ENCODE measurements at regions not wholly inside any gene's neighbourhood (a gene's known extent, or its start where the extent isn't known, plus 50 kb on each side); places are given as distances from the start of the nearest gene placed in this dataset.

- CTCF ChIA-PET: no interaction called here
Observed at GRCh38 chr5:90117005-90117404, 292.6 kb downstream of the CETN3 start.

GRCh38 chr5:90113108-90113507, 296.4 kb downstream of the CETN3 start:
- Histone ChIP-seq H3K27me3 (ENCODE audit: control insufficient read depth, insufficient read depth, low read length) (no peaks in the 10 kb centered on the region), H3K4me3 (ENCODE audit: low read depth, low read length) (no peak overlapping the region), H3K9me3 (ENCODE audit: control insufficient read depth, insufficient read depth, low read length) (no peaks in the 10 kb centered on the region), H3K27ac (ENCODE audit: low read depth, low read length) (no peak overlapping the region)
- POLR2A ChIA-PET: no interaction called here
- CTCF ChIA-PET: no interaction called here
- TF ChIP-seq CTCF (IDR thresholded peaks at IDR 0.05; ENCODE audit: low read depth, low read length): no peak
- no peak for DNase-seq (ENCODE audit: low read depth, low spot score)

More at GRCh38 chr5:90117005-90117404, 292.6 kb downstream of the CETN3 start:
- POLR2A ChIA-PET: no interaction called here
- Histone ChIP-seq H3K27ac (ENCODE audit: low read depth, low read length) (no peak overlapping the region), H3K27me3 (ENCODE audit: control insufficient read depth, insufficient read depth, low read length) (no peaks in the 10 kb centered on the region), H3K4me3 (ENCODE audit: low read depth, low read length) (no peak overlapping the region), H3K9me3 (ENCODE audit: control insufficient read depth, insufficient read depth, low read length) (no peaks in the 10 kb centered on the region)
- TF ChIP-seq CTCF (IDR thresholded peaks at IDR 0.05; ENCODE audit: low read depth, low read length): no peak
- DNase-seq (ENCODE audit: low read depth, low spot score): no peak

GRCh38 chr5:90112033-90112692, 297.4 kb downstream of the CETN3 start:
- Histone ChIP-seq H3K9me3 (ENCODE audit: control insufficient read depth, insufficient read depth, low read length) (no peaks in the 10 kb centered on the region), H3K27me3 (ENCODE audit: control insufficient read depth, insufficient read depth, low read length) (no peaks in the 10 kb centered on the region), H3K27ac (ENCODE audit: low read depth, low read length) (no peak overlapping the region), H3K4me3 (ENCODE audit: low read depth, low read length) (no peak overlapping the region)
- ChIA-PET POLR2A (no interaction called here), CTCF (no interaction called here)
- no peak for TF ChIP-seq CTCF (IDR thresholded peaks at IDR 0.05; ENCODE audit: low read depth, low read length)
- no peak for DNase-seq (ENCODE audit: low read depth, low spot score)

GRCh38 chr5:90111364-90112032, 298.1 kb downstream of the CETN3 start:
- Histone ChIP-seq H3K27me3 (ENCODE audit: control insufficient read depth, insufficient read depth, low read length) (no peaks in the 10 kb centered on the region), H3K27ac (ENCODE audit: low read depth, low read length) (no peak overlapping the region), H3K9me3 (ENCODE audit: control insufficient read depth, insufficient read depth, low read length) (no peaks in the 10 kb centered on the region), H3K4me3 (ENCODE audit: low read depth, low read length) (no peak overlapping the region)
- ChIA-PET POLR2A (no interaction called here), CTCF (no interaction called here)
- no peak for TF ChIP-seq CTCF (IDR thresholded peaks at IDR 0.05; ENCODE audit: low read depth, low read length)
- no peak for DNase-seq (ENCODE audit: low read depth, low spot score)

- no peaks in the 10 kb centered on the region for H3K27me3 ChIP-seq (ENCODE audit: control insufficient read depth, insufficient read depth, low read length)
- no peaks in the 10 kb centered on the region for H3K9me3 ChIP-seq (ENCODE audit: control insufficient read depth, insufficient read depth, low read length)
- H3K4me3 ChIP-seq (ENCODE audit: low read depth, low read length): no peak overlapping the region
- CTCF ChIA-PET: no interaction called here
- POLR2A ChIA-PET: no interaction called here
- TF ChIP-seq CTCF (IDR thresholded peaks at IDR 0.05; ENCODE audit: low read depth, low read length): no peak
- no peak overlapping the region for H3K27ac ChIP-seq (ENCODE audit: low read depth, low read length)
- DNase-seq (ENCODE audit: low read depth, low spot score): no peak
Observed at GRCh38 chr5:90109285-90109684, 300.3 kb downstream of the CETN3 start.

Data from AG04450 (cell line).